G401 (cell line): ENCODE measurements at regions not wholly inside any gene's neighbourhood (a gene's known extent, or its start where the extent isn't known, plus 50 kb on each side); places are given as distances from the start of the nearest gene placed in this dataset.

ENCODE experiments used
- DNase-seq: peaks from one replicate; pipeline ENCODE4 v3.0.0-alpha.2; 2015; ENCODE audit warnings: low spot score
- in situ Hi-C: cut with HindIII; loops from 2 replicates; pipeline ENCODE4 v1.10.0; 2016; ENCODE audit warnings: low sequenced_read_pairs, mixed read lengths

DNA sequence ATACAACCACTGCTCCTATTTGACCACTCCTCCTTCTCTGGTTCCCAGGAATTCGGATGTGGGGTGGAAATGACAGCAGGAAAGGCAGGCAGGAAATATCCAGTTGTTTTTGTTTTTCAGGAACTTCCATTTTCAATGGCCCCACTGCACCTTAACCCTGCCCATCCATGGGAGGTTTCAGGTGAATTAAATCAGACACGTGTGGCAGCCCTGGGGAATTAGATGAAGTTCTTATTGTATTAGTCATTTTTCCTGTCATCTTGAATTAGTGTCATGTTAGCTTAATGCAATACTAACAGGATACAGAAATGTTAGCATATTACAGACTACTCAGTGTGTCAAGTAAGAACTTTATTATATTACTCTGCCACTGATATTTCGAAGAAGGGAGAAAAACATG is 146.4 kb downstream of the CHD9NB start:
- DNase-seq: no peak
- in situ Hi-C loops: no loop called here

DNA sequence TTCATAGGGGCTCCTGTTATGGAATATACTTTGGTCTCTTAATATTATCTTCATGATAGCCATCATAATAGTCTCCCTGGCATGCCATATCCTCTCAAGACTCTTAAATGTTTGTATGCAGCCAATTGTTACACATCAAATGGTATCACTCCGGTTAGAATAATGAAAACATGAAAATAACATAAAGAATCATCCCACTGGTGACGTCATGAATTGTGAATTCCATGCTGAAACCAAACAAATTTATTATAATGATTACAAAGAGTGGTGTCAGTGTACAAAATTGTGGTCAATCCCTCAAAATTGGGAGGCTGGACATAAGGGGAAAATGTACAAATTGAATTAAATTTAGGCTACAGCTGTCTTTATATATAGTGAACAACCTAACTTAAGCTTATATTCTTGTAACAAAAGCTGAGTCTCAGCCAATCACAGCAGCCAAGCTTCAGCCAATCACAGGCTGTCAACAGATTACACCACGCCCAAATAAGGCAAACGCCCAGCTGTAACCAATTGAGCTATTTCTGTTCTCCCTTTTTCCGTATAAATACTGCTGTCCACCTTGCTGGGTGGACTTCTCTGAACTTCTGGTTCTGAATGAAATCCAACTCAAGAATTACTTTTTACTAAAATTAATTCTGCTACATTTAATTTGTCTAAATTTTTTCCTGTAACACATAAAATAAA is 156.1 kb downstream of the CHD9NB start:
- DNase-seq: no peak
- in situ Hi-C loops: no loop called here

- no peak for DNase-seq
These were observed 178.7 kb downstream of the CHD9NB start for GRCh38 chr16:52874042-52874441.

GRCh38 chr16:52872731-52873130 is 180.0 kb downstream of the CHD9NB start:
- DNase-seq: no peak
- in situ Hi-C loops: no loop called here

More at GRCh38 chr16:52874042-52874441, 178.7 kb downstream of the CHD9NB start:
- in situ Hi-C loops: no loop called here

DNA sequence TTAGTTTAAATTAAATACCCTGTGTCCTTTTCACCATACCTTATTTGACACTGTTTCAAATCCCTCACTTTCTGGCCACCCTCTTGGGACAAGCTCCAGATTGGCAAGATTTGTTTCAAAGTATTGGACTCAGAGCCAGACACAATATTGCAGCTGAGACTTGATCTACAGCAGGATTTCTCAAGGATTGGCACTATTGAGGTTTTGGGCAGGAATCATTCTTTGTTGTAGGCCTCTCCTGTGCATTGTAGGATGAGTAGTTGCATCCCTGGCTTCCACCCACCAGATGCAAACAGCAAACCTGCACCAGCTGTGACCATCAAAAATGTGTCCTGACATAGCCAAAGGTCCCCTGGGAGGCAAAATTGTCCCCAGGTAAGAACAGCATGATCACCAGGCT is 181.2 kb downstream of the CHD9NB start:
- in situ Hi-C loops: no loop called here
- no peak for DNase-seq

GRCh38 chr16:52869243-52869642 is 183.5 kb downstream of the CHD9NB start:
- DNase-seq: no peak
- in situ Hi-C loops: no loop called here

- no peak for DNase-seq
- in situ Hi-C loops: no loop called here
These were observed 189.7 kb downstream of the CHD9NB start for GRCh38 chr16:52863000-52863399.

DNA sequence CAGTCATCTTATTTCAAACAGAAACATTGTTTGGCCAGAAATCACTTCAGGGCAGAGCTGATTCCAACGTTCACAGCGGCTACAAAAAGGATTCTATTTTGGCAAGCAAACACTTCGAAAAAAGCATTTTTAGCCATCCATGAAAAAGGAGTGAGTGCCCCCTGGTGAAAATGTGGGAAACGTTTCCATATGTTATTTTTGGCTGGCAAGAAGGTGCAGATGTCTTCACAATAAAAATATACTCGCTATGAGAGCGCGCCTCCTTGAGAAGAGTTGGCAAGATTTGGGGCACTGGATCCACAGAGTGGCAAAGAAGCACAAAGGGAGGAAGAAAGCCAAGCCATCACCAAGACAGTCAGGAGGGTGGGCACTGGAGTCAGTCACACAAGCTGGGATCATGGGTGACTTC is 191.1 kb downstream of the CHD9NB start:
- in situ Hi-C loops: no loop called here
- peak; percentile 3 for DNase-seq

- no peak for DNase-seq
- in situ Hi-C loops: no loop called here
These were observed 197.2 kb downstream of the CHD9NB start for GRCh38 chr16:52855463-52855862.

DNA sequence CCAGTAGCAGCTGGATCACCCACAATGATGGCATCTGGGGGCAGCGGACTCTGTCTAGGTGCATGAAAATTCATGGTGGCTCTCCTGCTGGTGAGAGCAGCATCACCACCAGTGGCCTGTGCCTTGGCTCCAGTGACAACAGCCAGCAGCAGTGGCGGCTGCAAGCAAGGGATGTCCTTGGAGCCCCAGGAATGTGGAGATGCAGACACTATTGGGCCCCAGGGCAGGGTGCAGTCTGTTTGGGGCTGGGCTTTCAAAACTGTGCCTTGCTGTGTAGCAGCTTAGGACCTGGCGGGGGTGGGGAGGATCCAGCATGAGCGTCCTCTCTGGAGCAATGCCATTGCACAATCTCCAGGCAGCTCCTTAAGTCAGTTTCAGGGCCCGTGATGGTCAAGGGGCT is 199.7 kb downstream of the CHD9NB start:
- in situ Hi-C loops: no loop called here
- no peak for DNase-seq

- no peak for DNase-seq
- in situ Hi-C loops: no loop called here
These were observed 201.4 kb downstream of the CHD9NB start for GRCh38 chr16:52851211-52851740.

- no peak for DNase-seq
- in situ Hi-C loops: no loop called here
These were observed 209.3 kb downstream of the CHD9NB start for GRCh38 chr16:52843381-52843780.

DNA sequence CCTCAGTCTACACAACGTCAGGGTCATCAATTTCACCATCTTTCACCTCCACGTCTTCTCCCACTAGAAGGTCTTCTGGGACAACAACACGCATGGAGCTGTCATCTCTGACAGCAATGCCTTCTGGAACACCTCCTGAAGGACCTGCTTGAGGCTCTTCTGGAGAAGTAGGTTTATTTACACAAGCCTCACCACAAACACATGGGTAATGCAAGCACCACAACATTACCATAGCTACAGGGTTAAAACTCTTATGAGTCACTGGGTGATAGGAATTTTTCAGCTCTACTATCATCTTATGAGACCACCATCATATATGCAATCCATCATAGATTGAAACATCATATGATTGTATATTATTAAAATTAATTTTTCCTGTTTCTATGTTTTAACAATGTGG is 215.4 kb downstream of the CHD9NB start:
- in situ Hi-C loops: no loop called here
- no peak for DNase-seq

GRCh38 chr16:52834736-52835465 is 217.8 kb downstream of the CHD9NB start:
- in situ Hi-C loops: no loop called here

DNA sequence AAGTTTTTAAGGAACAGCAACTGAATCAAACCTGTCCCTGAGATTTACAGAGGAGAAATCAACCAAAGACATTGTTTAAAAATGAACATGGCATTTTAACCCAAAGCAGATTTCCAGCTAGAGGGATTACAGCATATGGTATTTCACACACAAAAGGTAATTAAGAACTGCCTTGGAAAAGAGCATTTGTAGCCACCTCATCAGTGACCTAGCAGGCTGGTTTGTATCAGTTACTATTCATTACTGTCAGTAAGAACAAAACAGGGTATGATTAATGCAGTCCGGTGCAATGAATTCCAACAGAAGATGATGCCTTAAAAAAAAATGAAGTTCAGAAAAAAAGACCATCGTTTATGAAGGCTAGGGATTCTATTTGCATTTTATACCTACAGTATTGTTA is 219.9 kb downstream of the CHD9NB start:
- in situ Hi-C loops: no loop called here
- DNase-seq: no peak

More at GRCh38 chr16:52834736-52835465, 217.8 kb downstream of the CHD9NB start:
- DNase-seq: no peak

- in situ Hi-C loops: no loop called here
- no peak for DNase-seq
These were observed 225.2 kb downstream of the CHD9NB start for GRCh38 chr16:52827456-52827855.

GRCh38 chr16:52825892-52826291 is 226.8 kb downstream of the CHD9NB start:
- DNase-seq: no peak
- in situ Hi-C loops: no loop called here

GRCh38 chr16:52819808-52820207 is 232.9 kb downstream of the CHD9NB start:
- in situ Hi-C loops: no loop called here
- DNase-seq: no peak

- DNase-seq: no peak
- in situ Hi-C loops: no loop called here
These were observed 233.3 kb downstream of the CHD9NB start for GRCh38 chr16:52819405-52819804.

DNA sequence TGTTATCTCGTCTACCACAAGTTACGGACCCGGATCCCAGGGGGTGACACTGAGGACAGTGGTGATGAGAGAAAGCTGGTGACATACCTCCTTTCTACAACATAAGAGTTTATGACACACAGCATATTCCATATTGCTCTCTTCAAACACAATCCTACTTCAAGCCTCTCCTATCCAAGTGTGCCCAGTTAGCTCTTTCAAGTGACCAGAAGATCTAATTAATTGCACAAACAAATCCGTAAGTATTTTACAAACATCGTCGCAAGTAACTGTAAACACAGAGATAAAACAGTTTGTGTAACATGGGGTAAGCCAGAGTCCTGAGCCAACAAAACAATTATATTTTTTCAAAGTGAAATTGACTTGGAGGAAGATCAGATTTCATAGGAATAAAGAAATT is 235.0 kb downstream of the CHD9NB start:
- in situ Hi-C loops: no loop called here
- DNase-seq: no peak

GRCh38 chr16:52816993-52817392 is 235.7 kb downstream of the CHD9NB start:
- no peak for DNase-seq
- in situ Hi-C loops: no loop called here
